ENCODE measurements at regions not wholly inside any gene's neighbourhood (a gene's known extent, or its start where the extent isn't known, plus 50 kb on each side); places are given as distances from the start of the nearest gene placed in this dataset.

DNA sequence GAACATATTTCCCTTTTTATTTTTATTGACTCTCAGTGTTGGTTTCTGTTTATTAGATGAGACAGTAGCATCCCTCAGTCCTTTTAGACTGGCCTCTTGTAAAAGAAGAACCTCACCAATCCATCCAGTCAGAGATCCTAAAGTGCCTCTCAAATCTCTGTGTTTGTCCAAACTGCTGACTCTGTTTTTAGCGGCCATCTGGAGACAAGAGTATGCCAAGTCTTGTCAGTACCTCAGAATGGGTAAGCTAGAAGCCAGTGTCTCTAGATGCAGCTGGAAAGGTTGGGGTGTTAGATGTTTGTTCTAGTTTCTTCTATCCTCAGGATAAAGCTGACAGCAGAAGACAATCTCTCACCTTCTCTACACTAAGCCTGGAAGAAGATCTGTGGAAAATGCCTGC is 537.7 kb upstream of the ZNF385D start:
- TF ChIP-seq, protein P1, sequence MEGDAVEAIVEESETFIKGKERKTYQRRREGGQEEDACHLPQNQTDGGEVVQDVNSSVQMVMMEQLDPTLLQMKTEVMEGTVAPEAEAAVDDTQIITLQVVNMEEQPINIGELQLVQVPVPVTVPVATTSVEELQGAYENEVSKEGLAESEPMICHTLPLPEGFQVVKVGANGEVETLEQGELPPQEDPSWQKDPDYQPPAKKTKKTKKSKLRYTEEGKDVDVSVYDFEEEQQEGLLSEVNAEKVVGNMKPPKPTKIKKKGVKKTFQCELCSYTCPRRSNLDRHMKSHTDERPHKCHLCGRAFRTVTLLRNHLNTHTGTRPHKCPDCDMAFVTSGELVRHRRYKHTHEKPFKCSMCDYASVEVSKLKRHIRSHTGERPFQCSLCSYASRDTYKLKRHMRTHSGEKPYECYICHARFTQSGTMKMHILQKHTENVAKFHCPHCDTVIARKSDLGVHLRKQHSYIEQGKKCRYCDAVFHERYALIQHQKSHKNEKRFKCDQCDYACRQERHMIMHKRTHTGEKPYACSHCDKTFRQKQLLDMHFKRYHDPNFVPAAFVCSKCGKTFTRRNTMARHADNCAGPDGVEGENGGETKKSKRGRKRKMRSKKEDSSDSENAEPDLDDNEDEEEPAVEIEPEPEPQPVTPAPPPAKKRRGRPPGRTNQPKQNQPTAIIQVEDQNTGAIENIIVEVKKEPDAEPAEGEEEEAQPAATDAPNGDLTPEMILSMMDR (IDR thresholded peaks at IDR 0.05; ENCODE audit: insufficient read depth, low read length, missing control alignments), result no peak
- CTCF ChIA-PET, result no interaction called here
- POLR2A ChIA-PET, result no interaction called here

DNA sequence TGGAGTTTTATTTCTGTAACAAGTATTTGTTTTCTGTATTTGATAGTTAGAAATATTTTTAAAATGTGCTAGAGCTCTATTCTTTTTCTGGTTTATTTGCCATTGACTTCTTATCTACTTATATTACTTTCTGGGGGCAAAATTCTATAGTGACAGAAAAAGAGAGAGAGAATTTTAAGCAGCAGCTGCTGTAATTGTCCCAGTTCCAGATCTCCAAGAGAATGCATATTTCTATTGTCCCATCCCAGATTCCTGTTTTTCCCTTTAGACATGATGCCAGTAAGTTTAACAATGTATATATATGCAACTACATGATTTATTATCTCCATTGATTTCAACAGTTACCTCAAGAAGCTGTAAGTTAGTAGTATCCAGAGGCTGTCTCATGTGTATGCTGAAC is 541.7 kb upstream of the ZNF385D start:
- POLR2A ChIA-PET, result no interaction called here
- DNase-seq (ENCODE audit: low read depth, low spot score), result no peak
- CTCF ChIA-PET, result no interaction called here

More for the DNA sequence above, 537.7 kb upstream of the ZNF385D start:
- DNase-seq (ENCODE audit: low read depth, low spot score), result no peak
- H3K4me3 ChIP-seq (ENCODE audit: low read depth, low read length), result no peak overlapping the region

DNA sequence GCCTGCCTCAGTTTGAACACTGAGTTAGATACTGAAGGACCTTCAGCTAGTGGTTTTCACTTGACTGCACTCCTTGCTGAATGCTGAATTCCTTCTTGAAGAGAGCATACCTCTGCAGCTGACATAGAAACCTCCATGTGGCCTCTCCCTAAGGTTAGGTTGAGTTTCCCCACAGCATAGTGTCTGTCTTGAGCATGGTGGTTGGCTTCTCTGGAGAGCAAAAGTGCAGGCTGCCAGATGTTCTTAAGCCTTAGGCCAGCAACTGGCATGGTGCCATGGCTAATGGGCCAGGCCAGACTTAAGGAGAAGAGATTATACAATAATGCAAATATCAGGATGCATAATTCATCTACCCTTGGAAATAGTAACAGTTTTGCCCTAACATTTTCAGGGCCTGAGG is 545.6 kb upstream of the ZNF385D start:
- CTCF ChIA-PET, result no interaction called here
- no peak overlapping the region for H3K4me3 ChIP-seq (ENCODE audit: low read depth, low read length)
- POLR2A ChIA-PET, result no interaction called here
- TF ChIP-seq, protein P1 (IDR thresholded peaks at IDR 0.05; ENCODE audit: insufficient read depth, low read length, missing control alignments), result no peak
- DNase-seq (ENCODE audit: low read depth, low spot score), result no peak

More for the DNA sequence above, 541.7 kb upstream of the ZNF385D start:
- TF ChIP-seq, protein P1 (IDR thresholded peaks at IDR 0.05; ENCODE audit: insufficient read depth, low read length, missing control alignments), result no peak
- no peak overlapping the region for H3K4me3 ChIP-seq (ENCODE audit: low read depth, low read length)

DNA sequence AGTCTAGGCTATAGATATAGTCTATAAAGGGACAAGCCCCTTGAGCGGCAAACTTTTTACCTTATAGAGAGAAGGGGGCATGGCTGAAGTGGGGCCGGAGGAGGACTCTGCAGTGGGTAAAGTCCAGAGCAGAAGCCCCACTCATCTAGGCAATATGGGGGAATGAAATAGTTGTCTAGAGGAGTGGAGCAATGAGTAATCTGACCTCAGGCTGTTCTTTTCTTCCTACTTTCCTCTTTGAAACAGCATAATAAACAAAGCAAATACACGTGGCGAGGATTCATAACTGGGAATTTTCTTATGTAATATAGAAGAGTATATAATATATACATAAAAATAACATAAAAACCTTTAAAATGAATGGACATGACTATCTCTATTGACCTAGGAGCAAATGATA is 546.4 kb upstream of the ZNF385D start:
- POLR2A ChIA-PET, result no interaction called here
- no peak overlapping the region for H3K4me3 ChIP-seq (ENCODE audit: low read depth, low read length)
- CTCF ChIA-PET, result no interaction called here
- no peak for DNase-seq (ENCODE audit: low read depth, low spot score)
- TF ChIP-seq, protein P1 (IDR thresholded peaks at IDR 0.05; ENCODE audit: insufficient read depth, low read length, missing control alignments), result no peak

DNA sequence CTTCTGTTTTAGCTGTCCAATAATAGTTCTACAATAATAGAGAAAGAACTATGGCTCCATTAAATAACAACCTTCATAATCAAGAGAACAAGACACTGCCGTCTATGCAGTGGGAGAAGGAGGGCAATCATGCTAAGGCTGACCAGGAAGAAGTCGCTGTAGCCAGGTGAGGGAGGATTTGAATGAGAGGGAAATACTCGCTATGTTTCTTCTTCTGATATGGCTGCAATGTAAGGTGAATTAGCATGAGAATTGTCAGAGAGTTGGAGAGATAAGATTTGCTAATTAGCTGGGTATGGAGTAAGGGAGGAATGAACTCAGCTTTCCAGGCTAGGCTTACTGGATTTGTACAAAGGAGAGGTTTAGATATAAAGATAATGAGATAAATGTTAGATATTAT is 555.4 kb upstream of the ZNF385D start:
- DNase-seq (ENCODE audit: low read depth, low spot score), result no peak
- CTCF ChIA-PET, result no interaction called here

DNA sequence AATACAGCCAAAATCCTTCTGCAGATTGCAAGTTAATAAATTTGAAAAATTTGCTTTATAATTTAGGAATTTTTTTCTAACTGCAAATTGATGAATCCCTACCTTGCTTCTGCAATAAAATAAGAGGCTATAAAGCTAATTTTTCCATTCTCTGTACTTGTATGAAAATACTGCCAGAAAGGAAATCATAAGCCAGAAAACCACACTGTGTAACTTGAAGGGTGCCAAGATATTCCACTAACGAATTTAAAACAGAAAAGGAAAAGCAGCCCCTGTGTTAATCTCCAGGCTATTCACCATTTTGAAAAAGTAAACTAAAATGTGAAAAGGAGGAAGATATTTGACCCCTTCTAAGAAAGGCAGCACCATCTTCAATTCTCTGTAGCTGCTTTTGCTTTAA is 557.9 kb upstream of the ZNF385D start:
- CTCF ChIA-PET, result no interaction called here
- POLR2A ChIA-PET, result no interaction called here

More for the DNA sequence above, 555.4 kb upstream of the ZNF385D start:
- H3K4me3 ChIP-seq (ENCODE audit: low read depth, low read length), result no peak overlapping the region
- TF ChIP-seq, protein P1 (IDR thresholded peaks at IDR 0.05; ENCODE audit: insufficient read depth, low read length, missing control alignments), result no peak
- POLR2A ChIA-PET, result no interaction called here

More for the DNA sequence above, 557.9 kb upstream of the ZNF385D start:
- TF ChIP-seq, protein P1 (IDR thresholded peaks at IDR 0.05; ENCODE audit: insufficient read depth, low read length, missing control alignments), result no peak
- no peak for DNase-seq (ENCODE audit: low read depth, low spot score)
- no peak overlapping the region for H3K4me3 ChIP-seq (ENCODE audit: low read depth, low read length)
